ENCODE measurements at regions not wholly inside any gene's neighbourhood (a gene's known extent, or its start where the extent isn't known, plus 50 kb on each side); places are given as distances from the start of the nearest gene placed in this dataset.
"Not testable (repeated sequence)": the region's sequence is repeated elsewhere in the genome, so short reads cannot be mapped to it uniquely, and the experiment has no call there.

GRCh38 chr7:67364441-67365017 is 367.9 kb downstream of the TYW1 start:
- WGBS = 94% methylated on average over 52 of the region's 60 CpGs
- no peaks in the 10 kb centered on the region for H3K36me3 ChIP-seq (ENCODE audit: control insufficient read depth in 1 of 2, insufficient read depth in 2 of 2, low read depth in 1 of 2, low read length in 2 of 2)
- no peak overlapping the region for H2BK12ac ChIP-seq (ENCODE audit: low read length in 2 of 2)
- no peak overlapping the region for H3K14ac ChIP-seq (ENCODE audit: low read length in 2 of 2)
- no peak for DNase-seq
- H4K91ac ChIP-seq (ENCODE audit: low read length) = no peak overlapping the region
- no peak overlapping the region for H3K23ac ChIP-seq (ENCODE audit: low read length in 2 of 2)
- H3K27me3 ChIP-seq (ENCODE audit: control insufficient read depth in 1 of 2, insufficient read depth in 1 of 2, low read length in 2 of 2) = peaks cover 22 to 26% of the 10 kb centered on the region in 2 experiments
- H2BK120ac ChIP-seq (ENCODE audit: low read depth, low read length) = no peak overlapping the region
- no peak overlapping the region for H3K4me3 ChIP-seq (ENCODE audit: insufficient read depth in 1 of 2, low read depth in 1 of 2, low read length in 2 of 2)
- H3K9me3 ChIP-seq (ENCODE audit: control insufficient read depth, low read length) = no peaks in the 10 kb centered on the region
- H2AK5ac ChIP-seq (ENCODE audit: low read length, severe bottlenecking) = no peak overlapping the region
- no peak overlapping the region for H2BK5ac ChIP-seq (ENCODE audit: low read depth, low read length, poor library complexity, severe bottlenecking)
- no peaks in the 10 kb centered on the region for H3K79me1 ChIP-seq (replicated peaks; ENCODE audit: low read length, poor library complexity, severe bottlenecking)
- no peaks in the 10 kb centered on the region for H3K4me1 ChIP-seq (ENCODE audit: control insufficient read depth, insufficient read depth, low read depth, low read length)
- H3K27ac ChIP-seq (ENCODE audit: low read length, poor library complexity, severe bottlenecking) = no peak overlapping the region
- no peak overlapping the region for H3K9ac ChIP-seq (ENCODE audit: low read length)
- no peak overlapping the region for H3K4ac ChIP-seq (ENCODE audit: low read depth in 1 of 2, low read length in 2 of 2)
- no peak overlapping the region for H4K8ac ChIP-seq (ENCODE audit: low read length)
- H2AFZ ChIP-seq (ENCODE audit: low read depth, low read length) = no peak overlapping the region
- H2BK15ac ChIP-seq (ENCODE audit: low read depth, poor library complexity, severe bottlenecking) = no peak overlapping the region
- H3K4me2 ChIP-seq (ENCODE audit: low read length, poor library complexity, severe bottlenecking) = no peak overlapping the region
- H3K18ac ChIP-seq (ENCODE audit: low read depth in 1 of 2, low read length in 2 of 2) = no peak overlapping the region

GRCh38 chr7:67371429-67372305 is 375.0 kb downstream of the TYW1 start:
- peaks cover 5% of the 10 kb centered on the region for H3K9me3 ChIP-seq (ENCODE audit: control insufficient read depth, low read length)
- no peak overlapping the region for H3K23ac ChIP-seq (ENCODE audit: low read length in 2 of 2)
- H3K4ac ChIP-seq (ENCODE audit: low read depth in 1 of 2, low read length in 2 of 2) = no peak overlapping the region
- no peak overlapping the region for H2BK5ac ChIP-seq (ENCODE audit: low read depth, low read length, poor library complexity, severe bottlenecking)
- no peak overlapping the region for H2BK12ac ChIP-seq (ENCODE audit: low read length in 2 of 2)
- 44% methylated on average over 17 of the region's 18 CpGs for WGBS
- H3K4me1 ChIP-seq (ENCODE audit: control insufficient read depth, insufficient read depth, low read depth, low read length) = no peaks in the 10 kb centered on the region
- no peak overlapping the region for H3K4me2 ChIP-seq (ENCODE audit: low read length, poor library complexity, severe bottlenecking)
- no peak overlapping the region for H4K8ac ChIP-seq (ENCODE audit: low read length)
- peak; percentile 68 for DNase-seq
- H3K36me3 ChIP-seq (ENCODE audit: control insufficient read depth in 1 of 2, insufficient read depth in 2 of 2, low read depth in 1 of 2, low read length in 2 of 2) = no peaks in the 10 kb centered on the region
- no peak overlapping the region for H2AFZ ChIP-seq (ENCODE audit: low read depth, low read length)
- H3K79me1 ChIP-seq (replicated peaks; ENCODE audit: low read length, poor library complexity, severe bottlenecking) = no peaks in the 10 kb centered on the region
- H3K14ac ChIP-seq (ENCODE audit: low read length in 2 of 2) = no peak overlapping the region
- H3K18ac ChIP-seq (ENCODE audit: low read depth in 1 of 2, low read length in 2 of 2) = no peak overlapping the region
- no peak overlapping the region for H2BK120ac ChIP-seq (ENCODE audit: low read depth, low read length)
- no peak overlapping the region for H3K27ac ChIP-seq (ENCODE audit: low read length, poor library complexity, severe bottlenecking)
- H3K9ac ChIP-seq (ENCODE audit: low read length) = no peak overlapping the region
- H2AK5ac ChIP-seq (ENCODE audit: low read length, severe bottlenecking) = no peak overlapping the region
- no peak overlapping the region for H4K91ac ChIP-seq (ENCODE audit: low read length)
- no peak overlapping the region for H2BK15ac ChIP-seq (ENCODE audit: low read depth, poor library complexity, severe bottlenecking)
- H3K4me3 ChIP-seq (ENCODE audit: insufficient read depth in 1 of 2, low read depth in 1 of 2, low read length in 2 of 2) = no peak overlapping the region
- H3K27me3 ChIP-seq (ENCODE audit: control insufficient read depth in 1 of 2, insufficient read depth in 1 of 2, low read length in 2 of 2) = peaks cover 22 to 53% of the 10 kb centered on the region in 2 experiments

- not testable (repeated sequence) for H3K9me3 ChIP-seq (ENCODE audit: control insufficient read depth, low read length); H3K4me2 ChIP-seq (ENCODE audit: low read length, poor library complexity, severe bottlenecking); H3K18ac ChIP-seq (ENCODE audit: low read depth in 1 of 2, low read length in 2 of 2); H2BK120ac ChIP-seq (ENCODE audit: low read depth, low read length); H2BK15ac ChIP-seq (ENCODE audit: low read depth, poor library complexity, severe bottlenecking); H2BK5ac ChIP-seq (ENCODE audit: low read depth, low read length, poor library complexity, severe bottlenecking); H3K23ac ChIP-seq (ENCODE audit: low read length in 2 of 2); H3K4ac ChIP-seq (ENCODE audit: low read depth in 1 of 2, low read length in 2 of 2); H3K14ac ChIP-seq (ENCODE audit: low read length in 2 of 2); DNase-seq; H2BK12ac ChIP-seq (ENCODE audit: low read length in 2 of 2); H3K36me3 ChIP-seq (ENCODE audit: control insufficient read depth in 1 of 2, insufficient read depth in 2 of 2, low read depth in 1 of 2, low read length in 2 of 2); H3K4me3 ChIP-seq (ENCODE audit: insufficient read depth in 1 of 2, low read depth in 1 of 2, low read length in 2 of 2); H3K4me1 ChIP-seq (ENCODE audit: control insufficient read depth, insufficient read depth, low read depth, low read length); H3K79me1 ChIP-seq (replicated peaks; ENCODE audit: low read length, poor library complexity, severe bottlenecking); H3K9ac ChIP-seq (ENCODE audit: low read length); H2AFZ ChIP-seq (ENCODE audit: low read depth, low read length); H4K91ac ChIP-seq (ENCODE audit: low read length); H4K8ac ChIP-seq (ENCODE audit: low read length); H2AK5ac ChIP-seq (ENCODE audit: low read length, severe bottlenecking); H3K27ac ChIP-seq (ENCODE audit: low read length, poor library complexity, severe bottlenecking)
- peaks cover 8 to 39% of the 10 kb centered on the region in 2 experiments for H3K27me3 ChIP-seq (ENCODE audit: control insufficient read depth in 1 of 2, insufficient read depth in 1 of 2, low read length in 2 of 2)
- WGBS = 50% methylated on average over 2 of the region's 3 CpGs
Observed at GRCh38 chr7:67373389-67373788, 376.8 kb downstream of the TYW1 start.

DNA sequence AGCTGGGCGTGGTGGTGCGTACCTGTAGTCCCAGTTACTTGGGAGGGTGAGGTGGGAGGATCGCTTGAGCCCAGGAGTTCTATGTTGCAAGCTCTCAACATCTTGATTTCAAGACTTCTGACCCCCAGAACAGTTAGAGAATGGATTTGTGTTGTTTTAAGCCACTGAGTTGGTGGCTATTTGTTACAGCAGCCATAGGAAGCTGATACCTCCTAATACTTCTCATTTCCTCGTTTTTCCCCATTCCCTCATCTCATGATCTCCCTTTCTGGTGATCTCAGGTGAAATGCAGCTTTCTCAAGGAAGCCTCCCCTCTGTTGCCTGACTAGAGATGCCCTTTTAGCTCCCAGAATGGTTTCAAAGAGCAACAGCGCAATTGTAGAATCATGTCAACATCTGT is 378.8 kb downstream of the TYW1 start:
- no peak overlapping the region for H4K91ac ChIP-seq (ENCODE audit: low read length)

More for the DNA sequence above, 378.8 kb downstream of the TYW1 start:
- H3K27ac ChIP-seq (ENCODE audit: low read length, poor library complexity, severe bottlenecking) = no peak overlapping the region
- no peak overlapping the region for H2BK120ac ChIP-seq (ENCODE audit: low read depth, low read length)
- H3K27me3 ChIP-seq (ENCODE audit: control insufficient read depth in 1 of 2, insufficient read depth in 1 of 2, low read length in 2 of 2) = peaks cover 0 to 31% of the 10 kb centered on the region in 2 experiments
- H2BK15ac ChIP-seq (ENCODE audit: low read depth, poor library complexity, severe bottlenecking) = no peak overlapping the region
- H3K79me1 ChIP-seq (replicated peaks; ENCODE audit: low read length, poor library complexity, severe bottlenecking) = no peaks in the 10 kb centered on the region
- no peak overlapping the region for H3K18ac ChIP-seq (ENCODE audit: low read depth in 1 of 2, low read length in 2 of 2)
- no peak overlapping the region for H3K9ac ChIP-seq (ENCODE audit: low read length)
- no peak overlapping the region for H2BK12ac ChIP-seq (ENCODE audit: low read length in 2 of 2)
- no peak overlapping the region for H3K14ac ChIP-seq (ENCODE audit: low read length in 2 of 2)
- H3K9me3 ChIP-seq (ENCODE audit: control insufficient read depth, low read length) = peaks cover 5% of the 10 kb centered on the region
- no peak overlapping the region for H3K23ac ChIP-seq (ENCODE audit: low read length in 2 of 2)
- no peak overlapping the region for H2AK5ac ChIP-seq (ENCODE audit: low read length, severe bottlenecking)
- 68% methylated on average over 5 of the region's 5 CpGs for WGBS
- H3K4me1 ChIP-seq (ENCODE audit: control insufficient read depth, insufficient read depth, low read depth, low read length) = peaks cover 4% of the 10 kb centered on the region
- H3K4me3 ChIP-seq (ENCODE audit: insufficient read depth in 1 of 2, low read depth in 1 of 2, low read length in 2 of 2) = no peak overlapping the region
- no peaks in the 10 kb centered on the region for H3K36me3 ChIP-seq (ENCODE audit: control insufficient read depth in 1 of 2, insufficient read depth in 2 of 2, low read depth in 1 of 2, low read length in 2 of 2)
- no peak for DNase-seq
- no peak overlapping the region for H4K8ac ChIP-seq (ENCODE audit: low read length)
- no peak overlapping the region for H3K4me2 ChIP-seq (ENCODE audit: low read length, poor library complexity, severe bottlenecking)
- no peak overlapping the region for H3K4ac ChIP-seq (ENCODE audit: low read depth in 1 of 2, low read length in 2 of 2)
- H2AFZ ChIP-seq (ENCODE audit: low read depth, low read length) = no peak overlapping the region
- no peak overlapping the region for H2BK5ac ChIP-seq (ENCODE audit: low read depth, low read length, poor library complexity, severe bottlenecking)
